GM12864 (cell line): ENCODE measurements at regions not wholly inside any gene's neighbourhood (a gene's known extent, or its start where the extent isn't known, plus 50 kb on each side); places are given as distances from the start of the nearest gene placed in this dataset.

Source experiments
- DNase-seq: peaks from one replicate; pipeline ENCODE4 v3.0.0-alpha.2; 2011; ENCODE audit warnings: low read depth
- H3K4me3 ChIP-seq: 2 replicates; pipeline ENCODE4 v1.5.1; 2011; ENCODE audit warnings: mild to moderate bottlenecking, low read depth, low read length, control low read depth
- CTCF ChIP-seq: IDR thresholded peaks from 2 replicates; pipeline ENCODE4 v1.5.1; 2011; ENCODE audit warnings: low read depth, mild to moderate bottlenecking, moderate library complexity, low read length, control low read depth, inconsistent platforms; ENCODE audit errors: missing control alignments

GRCh38 chr2:12005886-12006681, 259.7 kb downstream of the LPIN1 start:
- peak; percentile 37 for DNase-seq
- H3K4me3 ChIP-seq, result no peak overlapping the region
- no peak for TF ChIP-seq CTCF

- no peak for DNase-seq
- TF ChIP-seq CTCF, result no peak
- no peak overlapping the region for H3K4me3 ChIP-seq
Observed at GRCh38 chr2:12006850-12007249, 260.4 kb downstream of the LPIN1 start.

GRCh38 chr2:12007282-12007681, 260.9 kb downstream of the LPIN1 start:
- no peak for TF ChIP-seq CTCF
- H3K4me3 ChIP-seq, result no peak overlapping the region
- DNase-seq, result no peak

GRCh38 chr2:12008425-12009061, 262.1 kb downstream of the LPIN1 start:
- DNase-seq, result peak; percentile 68
- TF ChIP-seq CTCF, result no peak

GRCh38 chr2:12009323-12009905, 263.0 kb downstream of the LPIN1 start:
- TF ChIP-seq CTCF, result no peak
- no peak for DNase-seq
- H3K4me3 ChIP-seq, result no peak overlapping the region; the same call in 1 of the 2 replicates

More at GRCh38 chr2:12008425-12009061, 262.1 kb downstream of the LPIN1 start:
- H3K4me3 ChIP-seq, result no peak overlapping the region

- TF ChIP-seq CTCF, result no peak
- no peak for DNase-seq
- no peak overlapping the region for H3K4me3 ChIP-seq
Observed at GRCh38 chr2:12010059-12010458, 263.6 kb downstream of the LPIN1 start.

GRCh38 chr2:12010779-12011178, 264.3 kb downstream of the LPIN1 start:
- DNase-seq, result no peak

More at GRCh38 chr2:12010779-12011178, 264.3 kb downstream of the LPIN1 start:
- TF ChIP-seq CTCF, result no peak
- no peak overlapping the region for H3K4me3 ChIP-seq
